ENCODE measurements at regions not wholly inside any gene's neighbourhood (a gene's known extent, or its start where the extent isn't known, plus 50 kb on each side); places are given as distances from the start of the nearest gene placed in this dataset.

- TF ChIP-seq BCLAF1 (IDR thresholded peaks at IDR 0.05) (no peak), YBX1 (IDR thresholded peaks at IDR 0.05) (no peak), SMC3 (IDR thresholded peaks at IDR 0.05; ENCODE audit: borderline replicate concordance, low read length) (no peak), EP300 (IDR thresholded peaks at IDR 0.05; ENCODE audit: borderline replicate concordance in 1 of 2, control insufficient read depth in 1 of 2, low read depth in 2 of 2, low read length in 2 of 2) (no peak), SMARCA5 (IDR thresholded peaks at IDR 0.05) (no peak)
- TF ChIP-seq, protein P1, sequence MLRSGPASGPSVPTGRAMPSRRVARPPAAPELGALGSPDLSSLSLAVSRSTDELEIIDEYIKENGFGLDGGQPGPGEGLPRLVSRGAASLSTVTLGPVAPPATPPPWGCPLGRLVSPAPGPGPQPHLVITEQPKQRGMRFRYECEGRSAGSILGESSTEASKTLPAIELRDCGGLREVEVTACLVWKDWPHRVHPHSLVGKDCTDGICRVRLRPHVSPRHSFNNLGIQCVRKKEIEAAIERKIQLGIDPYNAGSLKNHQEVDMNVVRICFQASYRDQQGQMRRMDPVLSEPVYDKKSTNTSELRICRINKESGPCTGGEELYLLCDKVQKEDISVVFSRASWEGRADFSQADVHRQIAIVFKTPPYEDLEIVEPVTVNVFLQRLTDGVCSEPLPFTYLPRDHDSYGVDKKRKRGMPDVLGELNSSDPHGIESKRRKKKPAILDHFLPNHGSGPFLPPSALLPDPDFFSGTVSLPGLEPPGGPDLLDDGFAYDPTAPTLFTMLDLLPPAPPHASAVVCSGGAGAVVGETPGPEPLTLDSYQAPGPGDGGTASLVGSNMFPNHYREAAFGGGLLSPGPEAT (IDR thresholded peaks at IDR 0.05; ENCODE audit: low read depth) = no peak
Measured at GRCh38 chr13:82202398-82202797, 1679.9 kb downstream of the SLITRK1 start (continued).

GRCh38 chr13:82196087-82196486, 1686.2 kb downstream of the SLITRK1 start:
- intact Hi-C loops (cut with micrococcal nuclease; ENCODE audit: unreplicated experiment) (no loop called here), in situ Hi-C loops (cut with MboI) (no loop called here)
- Histone ChIP-seq H4K20me1 (ENCODE audit: control insufficient read depth, insufficient read depth) (no peaks in the 10 kb centered on the region), H3K4me1 (ENCODE audit: control insufficient read depth, insufficient read depth, low read length) (no peaks in the 10 kb centered on the region), H3K27ac (ENCODE audit: control insufficient read depth, insufficient read depth) (no peak overlapping the region), H3K9me3 (replicated peaks; ENCODE audit: control insufficient read depth, insufficient read depth, low read length) (no peaks in the 10 kb centered on the region), H3K36me3 (ENCODE audit: control insufficient read depth in 2 of 2, insufficient read depth in 2 of 2, low read length in 1 of 2) (no peaks in the 10 kb centered on the region), H3K9ac (ENCODE audit: control insufficient read depth, insufficient read depth, low read length) (no peak overlapping the region), H3K4me2 (ENCODE audit: control insufficient read depth, insufficient read depth) (no peak overlapping the region), H2AFZ (ENCODE audit: control insufficient read depth, low read depth, low read length) (no peak overlapping the region), H3K4me3 (no peak overlapping the region), H3K79me2 (ENCODE audit: control insufficient read depth, insufficient read depth, low read length) (no peaks in the 10 kb centered on the region), H3K27me3 (replicated peaks in 1 of 2; ENCODE audit: control insufficient read depth in 2 of 2, insufficient read depth in 2 of 2, low read length in 1 of 2) (no peaks in the 10 kb centered on the region)
- FAIRE-seq = no peak
- TF ChIP-seq FOS (IDR thresholded peaks at IDR 0.05; ENCODE audit: borderline replicate concordance, extremely low read depth, insufficient read length) = no peak
- TF ChIP-seq STAT1 (conservative IDR thresholded peaks at IDR 0.05) = no peak
- TF ChIP-seq ELK1 (IDR thresholded peaks at IDR 0.05; ENCODE audit: low read depth, low read length) = no peak
- no peak for TF ChIP-seq MAX (IDR thresholded peaks at IDR 0.05; ENCODE audit: low read depth, low read length)
- no peak for TF ChIP-seq SUPT20H (IDR thresholded peaks at IDR 0.05; ENCODE audit: borderline replicate concordance, control insufficient read depth, low read depth, low read length)
- TF ChIP-seq, protein P2, sequence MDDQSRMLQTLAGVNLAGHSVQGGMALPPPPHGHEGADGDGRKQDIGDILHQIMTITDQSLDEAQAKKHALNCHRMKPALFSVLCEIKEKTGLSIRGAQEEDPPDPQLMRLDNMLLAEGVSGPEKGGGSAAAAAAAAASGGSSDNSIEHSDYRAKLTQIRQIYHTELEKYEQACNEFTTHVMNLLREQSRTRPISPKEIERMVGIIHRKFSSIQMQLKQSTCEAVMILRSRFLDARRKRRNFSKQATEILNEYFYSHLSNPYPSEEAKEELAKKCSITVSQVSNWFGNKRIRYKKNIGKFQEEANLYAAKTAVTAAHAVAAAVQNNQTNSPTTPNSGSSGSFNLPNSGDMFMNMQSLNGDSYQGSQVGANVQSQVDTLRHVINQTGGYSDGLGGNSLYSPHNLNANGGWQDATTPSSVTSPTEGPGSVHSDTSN (IDR thresholded peaks at IDR 0.05; ENCODE audit: insufficient replicate concordance, low read depth, low read length) = no peak
- no peak for DNase-seq (ENCODE audit: low read depth, low spot score)
- CTCF ChIA-PET = no interaction called here
- WGBS (ENCODE audit: insufficient coverage, insufficient replicate concordance, low lambda C conversion rate, missing lambda C conversion rate) = 15% methylated on average over 2 of the region's 2 CpGs
- POLR2A ChIA-PET = no interaction called here
- BruUV-seq (replicated peaks) = no TSS peak
- RAD21 ChIA-PET (ENCODE audit: unreplicated experiment) = no interaction called here
- SMC1A ChIA-PET (ENCODE audit: uncharacterized antibody, unreplicated experiment) = interaction anchor here (0.6 kb wide), 1 partner anchor 13 kb away, joined by 3 read pairs; no protein-coding TSS in a partner anchor
- ATAC-seq = no peak

All from GM12878 (cell line).